ENCODE measurements at regions not wholly inside any gene's neighbourhood (a gene's known extent, or its start where the extent isn't known, plus 50 kb on each side); places are given as distances from the start of the nearest gene placed in this dataset.
"Not testable (repeated sequence)": the region's sequence is repeated elsewhere in the genome, so short reads cannot be mapped to it uniquely, and the experiment has no call there.

GRCh38 chr20:54792688-54793087 is 317.3 kb downstream of the DOK5 start:
- no peaks in the 10 kb centered on the region for H3K36me3 ChIP-seq (ENCODE audit: control insufficient read depth in 1 of 2, insufficient read depth in 2 of 2, low read length in 2 of 2)
- no peaks in the 10 kb centered on the region for H3K9me3 ChIP-seq (ENCODE audit: control insufficient read depth in 1 of 2, low read length in 2 of 2)
- no peaks in the 10 kb centered on the region for H3K27me3 ChIP-seq (ENCODE audit: low read depth, low read length)
- no peak overlapping the region for H3K4me3 ChIP-seq (ENCODE audit: low read depth in 1 of 2, low read length in 2 of 2)
- H3K27ac ChIP-seq (ENCODE audit: low read length), result no peak overlapping the region
- H3K4me1 ChIP-seq (ENCODE audit: control insufficient read depth in 1 of 2, insufficient read depth in 2 of 2, low read length in 2 of 2), result no peaks in the 10 kb centered on the region

- not testable (repeated sequence) for H3K36me3 ChIP-seq (ENCODE audit: control insufficient read depth in 1 of 2, insufficient read depth in 2 of 2, low read length in 2 of 2); H3K4me1 ChIP-seq (ENCODE audit: control insufficient read depth in 1 of 2, insufficient read depth in 2 of 2, low read length in 2 of 2); H3K27ac ChIP-seq (ENCODE audit: low read length); H3K4me3 ChIP-seq (ENCODE audit: low read depth in 1 of 2, low read length in 2 of 2); H3K9me3 ChIP-seq (ENCODE audit: control insufficient read depth in 1 of 2, low read length in 2 of 2); H3K27me3 ChIP-seq (ENCODE audit: low read depth, low read length)
These were observed 312.9 kb downstream of the DOK5 start for GRCh38 chr20:54788260-54788659.

- not testable (repeated sequence) for H3K27ac ChIP-seq (ENCODE audit: low read length); H3K4me1 ChIP-seq (ENCODE audit: control insufficient read depth in 1 of 2, insufficient read depth in 2 of 2, low read length in 2 of 2); H3K4me3 ChIP-seq (ENCODE audit: low read depth in 1 of 2, low read length in 2 of 2)
These were observed 307.4 kb downstream of the DOK5 start for GRCh38 chr20:54782758-54783157.

GRCh38 chr20:54774426-54774825 is 299.0 kb downstream of the DOK5 start:
- H3K27ac ChIP-seq (ENCODE audit: low read length), result no peak overlapping the region
- no peaks in the 10 kb centered on the region for H3K9me3 ChIP-seq (ENCODE audit: control insufficient read depth in 1 of 2, low read length in 2 of 2)
- H3K27me3 ChIP-seq (ENCODE audit: low read depth, low read length), result no peaks in the 10 kb centered on the region
- no peaks in the 10 kb centered on the region for H3K4me1 ChIP-seq (ENCODE audit: control insufficient read depth in 1 of 2, insufficient read depth in 2 of 2, low read length in 2 of 2)
- no peak overlapping the region for H3K4me3 ChIP-seq (ENCODE audit: low read depth in 1 of 2, low read length in 2 of 2)
- no peaks in the 10 kb centered on the region for H3K36me3 ChIP-seq (ENCODE audit: control insufficient read depth in 1 of 2, insufficient read depth in 2 of 2, low read length in 2 of 2)

More at GRCh38 chr20:54782758-54783157, 307.4 kb downstream of the DOK5 start:
- H3K9me3 ChIP-seq (ENCODE audit: control insufficient read depth in 1 of 2, low read length in 2 of 2); H3K36me3 ChIP-seq (ENCODE audit: control insufficient read depth in 1 of 2, insufficient read depth in 2 of 2, low read length in 2 of 2); H3K27me3 ChIP-seq (ENCODE audit: low read depth, low read length): not testable (repeated sequence)

GRCh38 chr20:54773643-54774000 is 298.2 kb downstream of the DOK5 start:
- no peaks in the 10 kb centered on the region for H3K9me3 ChIP-seq (ENCODE audit: control insufficient read depth in 1 of 2, low read length in 2 of 2)
- H3K4me1 ChIP-seq (ENCODE audit: control insufficient read depth in 1 of 2, insufficient read depth in 2 of 2, low read length in 2 of 2), result no peaks in the 10 kb centered on the region
- H3K4me3 ChIP-seq (ENCODE audit: low read depth in 1 of 2, low read length in 2 of 2), result no peak overlapping the region
- no peaks in the 10 kb centered on the region for H3K27me3 ChIP-seq (ENCODE audit: low read depth, low read length)
- no peak overlapping the region for H3K27ac ChIP-seq (ENCODE audit: low read length)
- H3K36me3 ChIP-seq (ENCODE audit: control insufficient read depth in 1 of 2, insufficient read depth in 2 of 2, low read length in 2 of 2), result no peaks in the 10 kb centered on the region

- H3K9me3 ChIP-seq (ENCODE audit: control insufficient read depth in 1 of 2, low read length in 2 of 2), result no peaks in the 10 kb centered on the region
- H3K36me3 ChIP-seq (ENCODE audit: control insufficient read depth in 1 of 2, insufficient read depth in 2 of 2, low read length in 2 of 2), result no peaks in the 10 kb centered on the region
- no peaks in the 10 kb centered on the region for H3K27me3 ChIP-seq (ENCODE audit: low read depth, low read length)
- H3K4me1 ChIP-seq (ENCODE audit: control insufficient read depth in 1 of 2, insufficient read depth in 2 of 2, low read length in 2 of 2), result no peaks in the 10 kb centered on the region
- H3K27ac ChIP-seq (ENCODE audit: low read length), result no peak overlapping the region
- H3K4me3 ChIP-seq (ENCODE audit: low read depth in 1 of 2, low read length in 2 of 2), result no peak overlapping the region
These were observed 297.7 kb downstream of the DOK5 start for GRCh38 chr20:54772893-54773642.

GRCh38 chr20:54766483-54766882 is 291.1 kb downstream of the DOK5 start:
- no peak overlapping the region for H3K4me3 ChIP-seq (ENCODE audit: low read depth in 1 of 2, low read length in 2 of 2)
- H3K9me3 ChIP-seq (ENCODE audit: control insufficient read depth in 1 of 2, low read length in 2 of 2), result no peaks in the 10 kb centered on the region
- no peaks in the 10 kb centered on the region for H3K36me3 ChIP-seq (ENCODE audit: control insufficient read depth in 1 of 2, insufficient read depth in 2 of 2, low read length in 2 of 2)
- H3K27ac ChIP-seq (ENCODE audit: low read length), result no peak overlapping the region
- no peaks in the 10 kb centered on the region for H3K4me1 ChIP-seq (ENCODE audit: control insufficient read depth in 1 of 2, insufficient read depth in 2 of 2, low read length in 2 of 2)
- no peaks in the 10 kb centered on the region for H3K27me3 ChIP-seq (ENCODE audit: low read depth, low read length)

- Histone ChIP-seq H3K27me3 (ENCODE audit: low read depth, low read length) (no peaks in the 10 kb centered on the region), H3K4me1 (ENCODE audit: control insufficient read depth in 1 of 2, insufficient read depth in 2 of 2, low read length in 2 of 2) (no peaks in the 10 kb centered on the region), H3K4me3 (ENCODE audit: low read depth in 1 of 2, low read length in 2 of 2) (no peak overlapping the region), H3K36me3 (ENCODE audit: control insufficient read depth in 1 of 2, insufficient read depth in 2 of 2, low read length in 2 of 2) (no peaks in the 10 kb centered on the region), H3K27ac (ENCODE audit: low read length) (no peak overlapping the region), H3K9me3 (ENCODE audit: control insufficient read depth in 1 of 2, low read length in 2 of 2) (peaks cover 0 to 5% of the 10 kb centered on the region in 2 donors)
These were observed 288.0 kb downstream of the DOK5 start for GRCh38 chr20:54763366-54763765.

GRCh38 chr20:54759589-54759988 is 284.2 kb downstream of the DOK5 start:
- no peaks in the 10 kb centered on the region for H3K36me3 ChIP-seq (ENCODE audit: control insufficient read depth in 1 of 2, insufficient read depth in 2 of 2, low read length in 2 of 2)
- no peaks in the 10 kb centered on the region for H3K4me1 ChIP-seq (ENCODE audit: control insufficient read depth in 1 of 2, insufficient read depth in 2 of 2, low read length in 2 of 2)

GRCh38 chr20:54746796-54747195 is 271.4 kb downstream of the DOK5 start:
- H3K27me3 ChIP-seq (ENCODE audit: low read depth, low read length), result no peaks in the 10 kb centered on the region
- H3K27ac ChIP-seq (ENCODE audit: low read length), result no peak overlapping the region
- no peaks in the 10 kb centered on the region for H3K4me1 ChIP-seq (ENCODE audit: control insufficient read depth in 1 of 2, insufficient read depth in 2 of 2, low read length in 2 of 2)
- H3K9me3 ChIP-seq (ENCODE audit: control insufficient read depth in 1 of 2, low read length in 2 of 2), result no peaks in the 10 kb centered on the region
- H3K36me3 ChIP-seq (ENCODE audit: control insufficient read depth in 1 of 2, insufficient read depth in 2 of 2, low read length in 2 of 2), result no peaks in the 10 kb centered on the region
- H3K4me3 ChIP-seq (ENCODE audit: low read depth in 1 of 2, low read length in 2 of 2), result no peak overlapping the region

More at GRCh38 chr20:54759589-54759988, 284.2 kb downstream of the DOK5 start:
- Histone ChIP-seq H3K4me3 (ENCODE audit: low read depth in 1 of 2, low read length in 2 of 2) (no peak overlapping the region), H3K27me3 (ENCODE audit: low read depth, low read length) (no peaks in the 10 kb centered on the region), H3K27ac (ENCODE audit: low read length) (no peak overlapping the region), H3K9me3 (ENCODE audit: control insufficient read depth in 1 of 2, low read length in 2 of 2) (peaks cover 0 to 7% of the 10 kb centered on the region in 2 donors)

- Histone ChIP-seq H3K9me3 (ENCODE audit: control insufficient read depth in 1 of 2, low read length in 2 of 2) (no peaks in the 10 kb centered on the region), H3K4me3 (ENCODE audit: low read depth in 1 of 2, low read length in 2 of 2) (no peak overlapping the region), H3K27ac (ENCODE audit: low read length) (no peak overlapping the region), H3K36me3 (ENCODE audit: control insufficient read depth in 1 of 2, insufficient read depth in 2 of 2, low read length in 2 of 2) (no peaks in the 10 kb centered on the region), H3K4me1 (ENCODE audit: control insufficient read depth in 1 of 2, insufficient read depth in 2 of 2, low read length in 2 of 2) (no peaks in the 10 kb centered on the region), H3K27me3 (ENCODE audit: low read depth, low read length) (no peaks in the 10 kb centered on the region)
These were observed 270.4 kb downstream of the DOK5 start for GRCh38 chr20:54745780-54746179.

- Histone ChIP-seq H3K4me3 (ENCODE audit: low read depth in 1 of 2, low read length in 2 of 2) (no peak overlapping the region), H3K27me3 (ENCODE audit: low read depth, low read length) (no peaks in the 10 kb centered on the region), H3K4me1 (ENCODE audit: control insufficient read depth in 1 of 2, insufficient read depth in 2 of 2, low read length in 2 of 2) (no peaks in the 10 kb centered on the region), H3K36me3 (ENCODE audit: control insufficient read depth in 1 of 2, insufficient read depth in 2 of 2, low read length in 2 of 2) (no peaks in the 10 kb centered on the region), H3K9me3 (ENCODE audit: control insufficient read depth in 1 of 2, low read length in 2 of 2) (no peaks in the 10 kb centered on the region), H3K27ac (ENCODE audit: low read length) (no peak overlapping the region)
These were observed 268.7 kb downstream of the DOK5 start for GRCh38 chr20:54744097-54744496.
